MM.1S (cell line): ENCODE measurements at regions not wholly inside any gene's neighbourhood (a gene's known extent, or its start where the extent isn't known, plus 50 kb on each side); places are given as distances from the start of the nearest gene placed in this dataset.

Source experiments
- DNase-seq: peaks from one replicate; pipeline ENCODE4 v3.0.0-alpha.2; 2015
- H2AFZ ChIP-seq: fragments of 300-600 bp; sonication (generic); 2 replicates; pipeline ENCODE4 v1.6.0; 2016; ENCODE audit warnings: antibody characterized with exemption, low read length
- H3F3A ChIP-seq: fragments of 300-600 bp; sonication (generic); 2 replicates; pipeline ENCODE4 v1.6.1; 2016; ENCODE audit warnings: mild to moderate bottlenecking, antibody characterized with exemption, low read length, moderate library complexity, mixed read lengths; ENCODE audit not compliant: insufficient read depth
- H3K27ac ChIP-seq: fragments of 300-600 bp; sonication (generic); 2 replicates; pipeline ENCODE4 v1.5.1; 2016; ENCODE audit warnings: mild to moderate bottlenecking, low read length
- H3K27me3 ChIP-seq: fragments of 300-600 bp; sonication (generic); replicated peaks from 2 replicates; pipeline ENCODE4 v1.6.0; 2016; ENCODE audit warnings: low read length; ENCODE audit not compliant: insufficient read depth
- H3K36me3 ChIP-seq: fragments of 300-600 bp; sonication (generic); replicated peaks from 2 replicates; pipeline ENCODE4 v1.6.1; 2016; ENCODE audit warnings: mild to moderate bottlenecking, low read length, mixed read lengths; ENCODE audit not compliant: insufficient read depth
- H3K4me1 ChIP-seq: fragments of 300-600 bp; sonication (generic); 2 replicates; pipeline ENCODE4 v1.6.1; 2016; ENCODE audit warnings: low read length, mixed read lengths
- H3K4me2 ChIP-seq: fragments of 300-600 bp; sonication (generic); 2 replicates; pipeline ENCODE4 v1.6.0; 2016; ENCODE audit warnings: low read depth, low read length
- H3K4me3 ChIP-seq: fragments of 300-600 bp; sonication (generic); 2 replicates; pipeline ENCODE4 v1.5.1; 2016; ENCODE audit warnings: low read length, mixed read lengths
- H3K79me2 ChIP-seq: fragments of 300-600 bp; sonication (generic); 2 replicates; pipeline ENCODE4 v1.6.1; 2016; ENCODE audit warnings: mixed run types, low read length, mixed read lengths
- H3K9ac ChIP-seq: fragments of 300-600 bp; sonication (generic); 2 replicates; pipeline ENCODE4 v1.6.1; 2016; ENCODE audit warnings: low read length, mixed read lengths
- H3K9me2 ChIP-seq: fragments of 300-600 bp; sonication (generic); replicated peaks from 2 replicates; pipeline ENCODE4 v1.6.1; 2016; ENCODE audit warnings: mild to moderate bottlenecking, low read length, mixed read lengths; ENCODE audit not compliant: insufficient read depth
- H3K9me3 ChIP-seq: fragments of 300-600 bp; sonication (generic); replicated peaks from 2 replicates; pipeline ENCODE4 v1.6.1; 2016; ENCODE audit warnings: mild to moderate bottlenecking, low read length, mixed read lengths; ENCODE audit not compliant: insufficient read depth
- H4K20me1 ChIP-seq: fragments of 300-600 bp; sonication (generic); 2 replicates; pipeline ENCODE4 v1.6.1; 2016; ENCODE audit warnings: mild to moderate bottlenecking, low read length, moderate library complexity, mixed read lengths; ENCODE audit not compliant: insufficient read depth
- CTCF ChIP-seq: fragments of 300-600 bp; sonication (generic); IDR thresholded peaks from 2 replicates; pipeline ENCODE4 v1.5.1; 2016; ENCODE audit warnings: antibody characterized with exemption, low read length, mixed read lengths
- EZH2 ChIP-seq: fragments of 300-600 bp; sonication (generic); optimal IDR thresholded peaks from 2 replicates; pipeline ENCODE3; 2017; ENCODE audit warnings: low read depth, mild to moderate bottlenecking, antibody characterized with exemption, low read length, mixed read lengths
- EZH2phosphoT487 ChIP-seq: fragments of 300-600 bp; sonication (generic); IDR thresholded peaks from 2 replicates; pipeline ENCODE4 v1.6.1; 2018; ENCODE audit warnings: antibody characterized with exemption, low read length

- no peaks in the 10 kb centered on the region for H3K4me1 ChIP-seq
- no peak for TF ChIP-seq EZH2phosphoT487
- TF ChIP-seq CTCF, result no peak
- no peak for TF ChIP-seq EZH2
- H3F3A ChIP-seq, result no peaks in the 10 kb centered on the region
- no peaks in the 10 kb centered on the region for H3K9me2 ChIP-seq
- DNase-seq, result no peak
- H3K36me3 ChIP-seq, result no peaks in the 10 kb centered on the region
- no peaks in the 10 kb centered on the region for H3K27me3 ChIP-seq
- H3K79me2 ChIP-seq, result no peaks in the 10 kb centered on the region
- no peaks in the 10 kb centered on the region for H4K20me1 ChIP-seq
- no peak overlapping the region for H3K4me2 ChIP-seq
- H3K27ac ChIP-seq, result no peak overlapping the region
- no peak overlapping the region for H3K9ac ChIP-seq
- H3K4me3 ChIP-seq, result no peak overlapping the region
- no peaks in the 10 kb centered on the region for H3K9me3 ChIP-seq
- no peak overlapping the region for H2AFZ ChIP-seq
These were observed 99.2 kb upstream of the TNR start for GRCh38 chr1:175842550-175842949.

DNA sequence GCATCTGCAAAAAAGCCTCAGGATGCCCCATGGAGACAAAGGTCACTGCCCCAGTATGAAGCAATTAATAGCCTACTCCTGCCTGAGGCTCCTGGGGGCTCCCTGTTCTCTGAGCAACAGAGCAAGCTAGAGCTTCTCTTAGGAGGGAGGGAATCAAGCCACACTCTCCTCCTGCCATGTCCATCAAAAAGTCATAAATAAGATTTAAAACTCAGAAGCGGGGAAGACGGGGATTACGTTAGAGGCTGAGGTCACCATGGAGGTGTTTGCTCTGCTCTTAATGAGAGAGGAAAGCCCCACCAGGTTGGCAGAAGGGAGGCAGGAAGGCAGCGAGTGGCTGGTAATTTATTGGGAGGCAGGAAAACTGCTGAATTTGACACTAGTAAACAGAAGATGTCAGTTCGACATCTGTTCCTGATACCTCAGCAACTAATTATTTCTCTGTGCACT is 98.4 kb upstream of the TNR start:
- Histone ChIP-seq H3K79me2 (no peaks in the 10 kb centered on the region), H3K36me3 (no peaks in the 10 kb centered on the region), H3K27ac (no peak overlapping the region), H3K4me2 (no peak overlapping the region), H3K27me3 (no peaks in the 10 kb centered on the region), H3K9ac (no peak overlapping the region), H3K4me1 (no peaks in the 10 kb centered on the region), H3K9me3 (no peaks in the 10 kb centered on the region), H2AFZ (no peak overlapping the region), H3K9me2 (no peaks in the 10 kb centered on the region), H3K4me3 (no peak overlapping the region), H3F3A (no peaks in the 10 kb centered on the region), H4K20me1 (no peaks in the 10 kb centered on the region)
- DNase-seq, result no peak
- TF ChIP-seq EZH2phosphoT487, result no peak
- TF ChIP-seq EZH2, result no peak
- no peak for TF ChIP-seq CTCF

DNA sequence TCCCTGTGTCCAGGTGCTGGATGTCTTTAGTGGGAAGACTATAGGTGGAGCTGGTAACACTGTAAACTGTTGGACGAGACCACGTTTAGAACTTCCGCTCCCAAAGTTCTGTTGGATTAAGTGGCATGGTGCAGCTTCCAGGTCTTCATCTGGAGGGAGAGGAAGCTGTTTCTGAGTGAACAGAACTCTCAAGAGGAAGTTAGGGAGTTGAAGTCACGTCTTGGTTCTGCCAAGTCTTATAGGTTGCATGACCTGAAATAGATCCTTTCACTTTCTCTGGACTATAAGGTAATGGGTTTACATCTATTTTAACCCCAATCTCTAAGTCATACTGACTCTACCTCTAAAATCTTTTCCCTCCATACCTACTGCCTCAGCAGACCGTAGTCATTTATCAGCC is 97.4 kb upstream of the TNR start:
- no peak for DNase-seq
- Histone ChIP-seq H3K9me3 (no peaks in the 10 kb centered on the region), H3K9ac (no peak overlapping the region), H2AFZ (no peak overlapping the region), H3K27me3 (no peaks in the 10 kb centered on the region), H3K27ac (no peak overlapping the region), H3K79me2 (no peaks in the 10 kb centered on the region), H3K4me2 (no peak overlapping the region), H4K20me1 (no peaks in the 10 kb centered on the region), H3K9me2 (no peaks in the 10 kb centered on the region), H3K4me3 (no peak overlapping the region), H3F3A (no peaks in the 10 kb centered on the region), H3K36me3 (no peaks in the 10 kb centered on the region), H3K4me1 (no peaks in the 10 kb centered on the region)
- no peak for TF ChIP-seq EZH2phosphoT487
- no peak for TF ChIP-seq EZH2
- no peak for TF ChIP-seq CTCF
